ENCODE measurements at regions not wholly inside any gene's neighbourhood (a gene's known extent, or its start where the extent isn't known, plus 50 kb on each side); places are given as distances from the start of the nearest gene placed in this dataset.

- H3K9me3 ChIP-seq, result no peaks in the 10 kb centered on the region
- no peak for ATAC-seq (ENCODE audit: insufficient number of reproducible peaks, low FRiP score, low read depth)
- TF ChIP-seq, protein P1, sequence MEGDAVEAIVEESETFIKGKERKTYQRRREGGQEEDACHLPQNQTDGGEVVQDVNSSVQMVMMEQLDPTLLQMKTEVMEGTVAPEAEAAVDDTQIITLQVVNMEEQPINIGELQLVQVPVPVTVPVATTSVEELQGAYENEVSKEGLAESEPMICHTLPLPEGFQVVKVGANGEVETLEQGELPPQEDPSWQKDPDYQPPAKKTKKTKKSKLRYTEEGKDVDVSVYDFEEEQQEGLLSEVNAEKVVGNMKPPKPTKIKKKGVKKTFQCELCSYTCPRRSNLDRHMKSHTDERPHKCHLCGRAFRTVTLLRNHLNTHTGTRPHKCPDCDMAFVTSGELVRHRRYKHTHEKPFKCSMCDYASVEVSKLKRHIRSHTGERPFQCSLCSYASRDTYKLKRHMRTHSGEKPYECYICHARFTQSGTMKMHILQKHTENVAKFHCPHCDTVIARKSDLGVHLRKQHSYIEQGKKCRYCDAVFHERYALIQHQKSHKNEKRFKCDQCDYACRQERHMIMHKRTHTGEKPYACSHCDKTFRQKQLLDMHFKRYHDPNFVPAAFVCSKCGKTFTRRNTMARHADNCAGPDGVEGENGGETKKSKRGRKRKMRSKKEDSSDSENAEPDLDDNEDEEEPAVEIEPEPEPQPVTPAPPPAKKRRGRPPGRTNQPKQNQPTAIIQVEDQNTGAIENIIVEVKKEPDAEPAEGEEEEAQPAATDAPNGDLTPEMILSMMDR (IDR thresholded peaks at IDR 0.05), result no peak
- DNase-seq (ENCODE audit: low spot score), result no peak
- no peak overlapping the region for H3K4me3 ChIP-seq
- H3K36me3 ChIP-seq, result no peaks in the 10 kb centered on the region
- H3K27ac ChIP-seq, result no peak overlapping the region
- H3K4me1 ChIP-seq (ENCODE audit: control insufficient read depth in 1 of 2, low read depth in 2 of 2), result no peaks in the 10 kb centered on the region
- H3K27me3 ChIP-seq (replicated peaks; ENCODE audit: insufficient read depth), result no peaks in the 10 kb centered on the region
Measured at GRCh38 chr4:175378372-175378771, 433.7 kb downstream of the GPM6A start.

DNA sequence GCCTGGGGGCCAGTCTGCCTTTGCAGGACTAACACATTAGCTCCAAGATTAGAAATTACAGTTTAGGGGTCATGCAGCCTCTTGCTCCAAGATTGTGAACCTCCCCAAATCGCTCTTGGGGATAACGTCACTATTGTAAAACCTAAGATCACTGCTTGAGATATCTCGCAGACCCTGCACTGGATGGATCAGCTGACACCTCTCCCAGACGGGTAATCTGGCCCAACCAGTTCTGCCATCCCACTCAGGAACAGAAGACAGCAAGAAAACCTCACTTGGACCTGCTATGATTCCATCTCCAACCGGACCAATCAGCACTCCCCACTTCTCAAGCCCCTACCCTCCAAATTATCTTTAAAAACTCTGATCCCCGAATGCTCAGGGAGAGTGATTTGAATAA is 431.2 kb downstream of the GPM6A start:
- no peak overlapping the region for H3K27ac ChIP-seq
- H3K27me3 ChIP-seq (replicated peaks; ENCODE audit: insufficient read depth), result no peaks in the 10 kb centered on the region
- ATAC-seq (ENCODE audit: insufficient number of reproducible peaks, low FRiP score, low read depth) (no peak), DNase-seq (ENCODE audit: low spot score) (no peak)
- no peaks in the 10 kb centered on the region for H3K36me3 ChIP-seq
- no peaks in the 10 kb centered on the region for H3K9me3 ChIP-seq
- no peak overlapping the region for H3K4me3 ChIP-seq
- TF ChIP-seq, protein P1 (IDR thresholded peaks at IDR 0.05), result no peak
- H3K4me1 ChIP-seq (ENCODE audit: control insufficient read depth in 1 of 2, low read depth in 2 of 2), result no peaks in the 10 kb centered on the region

DNA sequence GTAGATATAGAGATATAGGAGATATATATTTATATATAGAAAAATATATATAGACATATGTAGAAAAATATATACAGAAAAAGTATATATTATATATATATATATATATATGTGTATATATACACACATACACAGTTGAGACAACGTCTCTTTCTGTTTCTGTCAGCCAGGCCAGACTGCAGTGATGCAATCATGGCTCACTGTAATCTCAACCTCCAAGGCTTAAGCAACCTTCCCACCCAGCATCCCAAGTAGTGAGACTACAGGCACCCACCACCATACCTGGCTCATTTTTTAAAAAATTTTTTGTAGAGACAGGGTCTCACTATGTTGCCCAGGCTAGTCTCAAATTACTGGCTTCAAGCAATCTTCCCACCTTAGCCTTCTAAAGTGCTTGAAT is 426.3 kb downstream of the GPM6A start:
- H3K27me3 ChIP-seq (replicated peaks; ENCODE audit: insufficient read depth), result no peaks in the 10 kb centered on the region
- TF ChIP-seq, protein P1 (IDR thresholded peaks at IDR 0.05), result no peak

GRCh38 chr4:175386776-175387507 is 425.1 kb downstream of the GPM6A start:
- DNase-seq (ENCODE audit: low spot score) (no peak), ATAC-seq (ENCODE audit: insufficient number of reproducible peaks, low FRiP score, low read depth) (no peak)
- Histone ChIP-seq H3K4me3 (no peak overlapping the region), H3K27ac (no peak overlapping the region), H3K9me3 (no peaks in the 10 kb centered on the region), H3K36me3 (no peaks in the 10 kb centered on the region), H3K27me3 (replicated peaks; ENCODE audit: insufficient read depth) (no peaks in the 10 kb centered on the region), H3K4me1 (ENCODE audit: control insufficient read depth in 1 of 2, low read depth in 2 of 2) (no peaks in the 10 kb centered on the region)
- TF ChIP-seq, protein P1 (IDR thresholded peaks at IDR 0.05), result no peak

More for the DNA sequence above, 426.3 kb downstream of the GPM6A start:
- Histone ChIP-seq H3K4me3 (no peak overlapping the region), H3K9me3 (no peaks in the 10 kb centered on the region), H3K27ac (no peak overlapping the region), H3K36me3 (no peaks in the 10 kb centered on the region), H3K4me1 (ENCODE audit: control insufficient read depth in 1 of 2, low read depth in 2 of 2) (no peaks in the 10 kb centered on the region)
- ATAC-seq (ENCODE audit: insufficient number of reproducible peaks, low FRiP score, low read depth), result no peak
- DNase-seq (ENCODE audit: low spot score), result no peak

GRCh38 chr4:175394208-175394607 is 417.9 kb downstream of the GPM6A start:
- DNase-seq (ENCODE audit: low spot score) (no peak), ATAC-seq (ENCODE audit: insufficient number of reproducible peaks, low FRiP score, low read depth) (no peak)
- no peak overlapping the region for H3K4me3 ChIP-seq
- no peaks in the 10 kb centered on the region for H3K4me1 ChIP-seq (ENCODE audit: control insufficient read depth in 1 of 2, low read depth in 2 of 2)
- no peaks in the 10 kb centered on the region for H3K9me3 ChIP-seq
- H3K27ac ChIP-seq, result no peak overlapping the region
- H3K36me3 ChIP-seq, result no peaks in the 10 kb centered on the region
- TF ChIP-seq, protein P1 (IDR thresholded peaks at IDR 0.05), result no peak
- H3K27me3 ChIP-seq (replicated peaks; ENCODE audit: insufficient read depth), result no peaks in the 10 kb centered on the region
